ENCODE measurements at regions not wholly inside any gene's neighbourhood (a gene's known extent, or its start where the extent isn't known, plus 50 kb on each side); places are given as distances from the start of the nearest gene placed in this dataset.

DNA sequence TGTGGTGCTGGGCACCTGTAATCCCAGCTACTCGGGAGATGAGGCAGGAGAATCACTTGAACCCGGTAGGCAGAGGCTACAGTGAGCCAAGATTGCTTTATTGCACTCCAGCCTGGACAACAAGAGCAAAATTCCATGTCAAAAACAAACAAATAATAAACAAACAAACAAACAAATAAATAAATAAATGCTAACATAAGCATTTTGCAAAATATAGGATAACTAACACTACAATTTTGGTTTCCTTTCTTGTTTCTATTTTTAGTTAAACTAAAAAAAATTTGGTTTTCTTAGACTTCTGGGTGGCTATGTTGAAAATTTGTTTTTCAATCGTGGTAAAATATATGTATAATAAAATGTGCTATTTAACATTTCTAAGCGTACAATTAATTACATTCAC is 115.0 kb upstream of the ZNF516 start:
- ChIA-PET POLR2A (no interaction called here), RAD21 (ENCODE audit: low non-redundant PET in 1 of 2, low total read pairs in 2 of 2, uncharacterized antibody in 2 of 2, unreplicated experiment in 2 of 2) (no interaction called here), CTCF (no interaction called here)
- Histone ChIP-seq H3K4me1 (ENCODE audit: control insufficient read depth in 1 of 2, insufficient read depth in 2 of 2, low read length in 2 of 2) (no peaks in the 10 kb centered on the region), H3K9me3 (ENCODE audit: control insufficient read depth in 1 of 2, insufficient read depth in 1 of 2, low read depth in 1 of 2, low read length in 2 of 2) (no peaks in the 10 kb centered on the region), H3K4me2 (ENCODE audit: low read length) (no peak overlapping the region), H3K79me2 (ENCODE audit: insufficient read depth, low read length) (no peaks in the 10 kb centered on the region), H3K9ac (ENCODE audit: low read length) (no peak overlapping the region), H3K27ac (ENCODE audit: low read depth, low read length) (no peak overlapping the region), H3K36me3 (ENCODE audit: control insufficient read depth in 1 of 2, insufficient read depth in 2 of 2, low read length in 2 of 2) (no peaks in the 10 kb centered on the region), H4K20me1 (ENCODE audit: insufficient read depth) (no peaks in the 10 kb centered on the region), H3K9me2 (ENCODE audit: insufficient read depth) (no peaks in the 10 kb centered on the region), H3K27me3 (ENCODE audit: insufficient read depth, low read length) (0 out of 2 replicates have a peak, but pooled peaks cover 6% of the 10 kb centered on the region), H3K4me3 (replicated peaks in 1 of 2; ENCODE audit: low read depth in 1 of 2, low read length in 2 of 2) (no peak overlapping the region), H2AFZ (ENCODE audit: low read depth, low read length, poor library complexity, severe bottlenecking) (no peak overlapping the region)
- no peak for TF ChIP-seq POLR2A (IDR thresholded peaks at IDR 0.05; ENCODE audit: borderline replicate concordance, extremely low read depth, insufficient read depth, insufficient read length)
- no peak for TF ChIP-seq TCF7L2 (IDR thresholded peaks at IDR 0.05; ENCODE audit: borderline replicate concordance, extremely low read depth, insufficient read depth, insufficient read length)
- TF ChIP-seq SP1 (IDR thresholded peaks at IDR 0.05; ENCODE audit: low read depth), result no peak
- TF ChIP-seq JUND (IDR thresholded peaks at IDR 0.05), result no peak
- BruUV-seq (replicated peaks), result no TSS peak
- no peak for DNase-seq (ENCODE audit: low read depth, low spot score)
- ATAC-seq, result no peak
- intact Hi-C loops (cut with micrococcal nuclease), result no loop called here

DNA sequence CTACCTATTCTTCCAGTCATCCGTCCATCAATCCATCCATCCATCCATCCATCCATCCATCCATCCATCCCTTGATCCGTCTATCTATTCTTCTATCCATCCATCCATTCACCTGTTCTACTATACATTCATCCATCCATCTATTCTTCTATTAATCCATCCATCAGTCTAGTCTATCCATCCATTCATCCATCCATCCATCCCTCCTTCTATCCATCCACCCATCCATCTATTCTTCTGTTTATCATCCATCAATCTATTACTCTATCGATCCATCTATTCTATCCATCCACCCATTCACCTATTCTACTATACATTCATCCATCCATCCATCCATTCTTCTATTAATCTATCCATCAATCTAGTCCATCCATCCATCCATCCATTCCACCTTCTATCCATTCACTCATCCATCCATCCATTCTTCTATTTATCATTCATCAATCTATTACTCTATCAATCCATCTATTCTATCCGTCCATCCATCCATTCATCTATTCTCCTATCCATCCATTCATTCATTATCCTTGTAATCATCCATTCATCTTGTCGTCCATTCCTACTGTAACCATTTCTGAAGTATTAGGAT is 110.4 kb upstream of the ZNF516 start:
- no peak for TF ChIP-seq TCF7L2 (IDR thresholded peaks at IDR 0.05; ENCODE audit: borderline replicate concordance, extremely low read depth, insufficient read depth, insufficient read length)
- TF ChIP-seq EZH2phosphoT487 (IDR thresholded peaks at IDR 0.05; ENCODE audit: borderline replicate concordance), result no peak
- TF ChIP-seq, protein P1, sequence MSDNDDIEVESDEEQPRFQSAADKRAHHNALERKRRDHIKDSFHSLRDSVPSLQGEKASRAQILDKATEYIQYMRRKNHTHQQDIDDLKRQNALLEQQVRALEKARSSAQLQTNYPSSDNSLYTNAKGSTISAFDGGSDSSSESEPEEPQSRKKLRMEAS (IDR thresholded peaks at IDR 0.05), result no peak
- no peak for TF ChIP-seq SRF (IDR thresholded peaks at IDR 0.05; ENCODE audit: low read depth)
- TF ChIP-seq RAD21 (IDR thresholded peaks at IDR 0.05; ENCODE audit: low read depth), result no peak
- TF ChIP-seq CBX3 (IDR thresholded peaks at IDR 0.05; ENCODE audit: low read depth), result no peak
- Histone ChIP-seq H3K4me1 (ENCODE audit: control insufficient read depth in 1 of 2, insufficient read depth in 2 of 2, low read length in 2 of 2) (no peaks in the 10 kb centered on the region), H3K27ac (ENCODE audit: low read depth, low read length) (no peak overlapping the region), H4K20me1 (ENCODE audit: insufficient read depth) (no peaks in the 10 kb centered on the region), H3K27me3 (ENCODE audit: insufficient read depth, low read length) (0 out of 2 replicates have a peak, but pooled peaks cover 3% of the 10 kb centered on the region), H3K9ac (ENCODE audit: low read length) (no peak overlapping the region), H3K9me3 (ENCODE audit: control insufficient read depth in 1 of 2, insufficient read depth in 1 of 2, low read depth in 1 of 2, low read length in 2 of 2) (no peaks in the 10 kb centered on the region), H2AFZ (ENCODE audit: low read depth, low read length, poor library complexity, severe bottlenecking) (no peak overlapping the region), H3K79me2 (ENCODE audit: insufficient read depth, low read length) (no peaks in the 10 kb centered on the region), H3K4me3 (replicated peaks in 1 of 2; ENCODE audit: low read depth in 1 of 2, low read length in 2 of 2) (no peak overlapping the region), H3K9me2 (ENCODE audit: insufficient read depth) (no peaks in the 10 kb centered on the region), H3K4me2 (ENCODE audit: low read length) (no peak overlapping the region), H3K36me3 (ENCODE audit: control insufficient read depth in 1 of 2, insufficient read depth in 2 of 2, low read length in 2 of 2) (no peaks in the 10 kb centered on the region)
- ChIA-PET CTCF (no interaction called here), POLR2A (no interaction called here), RAD21 (ENCODE audit: low non-redundant PET in 1 of 2, low total read pairs in 2 of 2, uncharacterized antibody in 2 of 2, unreplicated experiment in 2 of 2) (no interaction called here)
- no peak for ATAC-seq
- intact Hi-C loops (cut with micrococcal nuclease), result no loop called here
- no TSS peak for BruUV-seq (replicated peaks)
- DNase-seq (ENCODE audit: low read depth, low spot score), result no peak

All from HCT116 (cell line).